ENCODE measurements at regions not wholly inside any gene's neighbourhood (a gene's known extent, or its start where the extent isn't known, plus 50 kb on each side); places are given as distances from the start of the nearest gene placed in this dataset.

- TF ChIP-seq JUN (IDR thresholded peaks at IDR 0.05; ENCODE audit: borderline replicate concordance, insufficient read depth, insufficient read length, low read depth) = no peak
- TF ChIP-seq GATA2 (IDR thresholded peaks at IDR 0.05; ENCODE audit: insufficient read depth, insufficient read length, low read depth, low read length) = no peak
- TF ChIP-seq EZH2 (IDR thresholded peaks at IDR 0.05; ENCODE audit: borderline replicate concordance, low read depth, low read length, severe bottlenecking) = no peak
- TF ChIP-seq, protein P1, sequence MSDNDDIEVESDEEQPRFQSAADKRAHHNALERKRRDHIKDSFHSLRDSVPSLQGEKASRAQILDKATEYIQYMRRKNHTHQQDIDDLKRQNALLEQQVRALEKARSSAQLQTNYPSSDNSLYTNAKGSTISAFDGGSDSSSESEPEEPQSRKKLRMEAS (IDR thresholded peaks at IDR 0.05; ENCODE audit: insufficient read depth, insufficient read length) = no peak
- H3K4me3 ChIP-seq (replicated peaks in 1 of 3; ENCODE audit: insufficient read depth in 1 of 3, low read depth in 1 of 3, low read length in 3 of 3) = no peak overlapping the region
- ChIA-PET POLR2A (no interaction called here), CTCF (no interaction called here)
- H4K20me1 ChIP-seq (replicated peaks; ENCODE audit: control insufficient read depth, extremely low read depth, insufficient read depth, low read length) = no peaks in the 10 kb centered on the region
- BruUV-seq (replicated peaks) = no TSS peak
- H3K79me2 ChIP-seq (ENCODE audit: control insufficient read depth, insufficient read depth, low read length) = no peaks in the 10 kb centered on the region
- H3K9me3 ChIP-seq (replicated peaks; ENCODE audit: control insufficient read depth, insufficient read depth, low read length) = no peaks in the 10 kb centered on the region
- H3K27ac ChIP-seq (ENCODE audit: insufficient read depth, low read depth, low read length) = no peak overlapping the region
- H2AFZ ChIP-seq (ENCODE audit: low read depth, low read length) = no peak overlapping the region
- no peaks in the 10 kb centered on the region for H3K27me3 ChIP-seq (ENCODE audit: control insufficient read depth in 2 of 2, insufficient read depth in 2 of 2, low read length in 2 of 2)
- H3K9ac ChIP-seq (replicated peaks; ENCODE audit: extremely low read depth, insufficient read depth, low read length) = no peak overlapping the region
- FAIRE-seq (no peak), DNase-seq (ENCODE audit: low read depth, low spot score) (no peak)
- H3K4me2 ChIP-seq (ENCODE audit: insufficient read depth, low read length) = no peak overlapping the region
- no peaks in the 10 kb centered on the region for H3K4me1 ChIP-seq (ENCODE audit: control insufficient read depth, extremely low read depth, insufficient read depth, low read length)
- H3K9me1 ChIP-seq (replicated peaks; ENCODE audit: control insufficient read depth, extremely low read depth, insufficient read depth, low read length) = no peaks in the 10 kb centered on the region
- intact Hi-C loops (cut with micrococcal nuclease) (no loop called here), dilution Hi-C loops (cut with MboI; ENCODE audit: extremely low pct_ligation_motif_present, low sequenced_read_pairs) (no loop called here)
- no peaks in the 10 kb centered on the region for H3K36me3 ChIP-seq (ENCODE audit: control insufficient read depth in 2 of 2, extremely low read depth in 1 of 2, insufficient read depth in 2 of 2, low read length in 2 of 2)
Observed at GRCh38 chr4:170671171-170671570, 581.4 kb upstream of the AADAT start.

DNA sequence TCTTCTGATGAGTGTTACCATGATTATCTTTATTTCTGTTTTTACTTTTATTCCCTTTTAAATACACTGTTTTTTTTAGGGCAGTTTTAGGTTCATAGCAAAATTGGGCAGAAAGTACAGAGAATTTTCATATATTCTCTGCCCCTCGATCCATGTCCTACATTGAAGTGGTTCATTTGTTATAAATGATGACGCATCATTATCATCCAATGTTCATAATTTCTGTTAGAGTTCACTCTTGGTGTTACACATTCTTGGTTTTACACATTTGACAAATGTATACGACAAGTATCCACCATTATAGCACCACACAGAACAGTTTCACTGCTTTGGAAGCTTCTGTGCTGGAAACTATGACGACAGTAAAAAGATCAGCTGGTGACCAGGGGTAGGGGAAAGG lies 578.1 kb upstream of the AADAT start:
- CTCF ChIA-PET = no interaction called here
- Histone ChIP-seq H3K4me3 (replicated peaks in 1 of 3; ENCODE audit: insufficient read depth in 1 of 3, low read depth in 1 of 3, low read length in 3 of 3) (no peak overlapping the region), H2AFZ (ENCODE audit: low read depth, low read length) (no peak overlapping the region), H3K4me1 (ENCODE audit: control insufficient read depth, extremely low read depth, insufficient read depth, low read length) (no peaks in the 10 kb centered on the region), H3K79me2 (ENCODE audit: control insufficient read depth, insufficient read depth, low read length) (no peaks in the 10 kb centered on the region), H3K9me3 (replicated peaks; ENCODE audit: control insufficient read depth, insufficient read depth, low read length) (peaks cover 2% of the 10 kb centered on the region), H3K27me3 (ENCODE audit: control insufficient read depth in 2 of 2, insufficient read depth in 2 of 2, low read length in 2 of 2) (no peaks in the 10 kb centered on the region), H3K9me1 (replicated peaks; ENCODE audit: control insufficient read depth, extremely low read depth, insufficient read depth, low read length) (no peaks in the 10 kb centered on the region), H3K36me3 (ENCODE audit: control insufficient read depth in 2 of 2, extremely low read depth in 1 of 2, insufficient read depth in 2 of 2, low read length in 2 of 2) (no peaks in the 10 kb centered on the region), H3K9ac (replicated peaks; ENCODE audit: extremely low read depth, insufficient read depth, low read length) (no peak overlapping the region), H3K4me2 (ENCODE audit: insufficient read depth, low read length) (no peak overlapping the region), H4K20me1 (replicated peaks; ENCODE audit: control insufficient read depth, extremely low read depth, insufficient read depth, low read length) (no peaks in the 10 kb centered on the region), H3K27ac (ENCODE audit: insufficient read depth, low read depth, low read length) (no peak overlapping the region)
- POLR2A ChIA-PET = no interaction called here
- dilution Hi-C loops (cut with MboI; ENCODE audit: extremely low pct_ligation_motif_present, low sequenced_read_pairs) = no loop called here
- BruUV-seq (replicated peaks) = no TSS peak
- no peak for FAIRE-seq
- TF ChIP-seq GATA2 (IDR thresholded peaks at IDR 0.05; ENCODE audit: insufficient read depth, insufficient read length, low read depth, low read length) (no peak), EZH2 (IDR thresholded peaks at IDR 0.05; ENCODE audit: borderline replicate concordance, low read depth, low read length, severe bottlenecking) (no peak), JUN (IDR thresholded peaks at IDR 0.05; ENCODE audit: borderline replicate concordance, insufficient read depth, insufficient read length, low read depth) (no peak), FOS (IDR thresholded peaks at IDR 0.05; ENCODE audit: borderline replicate concordance, insufficient read depth, low read length) (no peak), POLR2A (IDR thresholded peaks at IDR 0.05; ENCODE audit: low read depth, low read length) (no peak), MYC (IDR thresholded peaks at IDR 0.05; ENCODE audit: low read depth, low read length) (no peak), POLR2AphosphoS5 (IDR thresholded peaks at IDR 0.05; ENCODE audit: insufficient read depth, low read depth, low read length) (no peak)
- DNase-seq (ENCODE audit: low read depth, low spot score) = no peak
- intact Hi-C loops (cut with micrococcal nuclease) = no loop called here
